OCI-LY3 (cell line): ENCODE measurements at regions not wholly inside any gene's neighbourhood (a gene's known extent, or its start where the extent isn't known, plus 50 kb on each side); places are given as distances from the start of the nearest gene placed in this dataset.

Source experiments
- EZH2phosphoT487 ChIP-seq: fragments of 200-600 bp; shearing (Covaris generic); IDR thresholded peaks from 2 replicates; pipeline ENCODE4 v1.6.1; 2018; ENCODE audit warnings: antibody characterized with exemption, mixed run types, low read depth
- TF ChIP-seq, protein P1 (sequence below): fragments of 200-600, 300-600 bp; sonication (generic); IDR thresholded peaks from 2 replicates; pipeline ENCODE4 v1.5.1; 2014; ENCODE audit warnings: antibody characterized with exemption, low read length, low read depth

DNA sequence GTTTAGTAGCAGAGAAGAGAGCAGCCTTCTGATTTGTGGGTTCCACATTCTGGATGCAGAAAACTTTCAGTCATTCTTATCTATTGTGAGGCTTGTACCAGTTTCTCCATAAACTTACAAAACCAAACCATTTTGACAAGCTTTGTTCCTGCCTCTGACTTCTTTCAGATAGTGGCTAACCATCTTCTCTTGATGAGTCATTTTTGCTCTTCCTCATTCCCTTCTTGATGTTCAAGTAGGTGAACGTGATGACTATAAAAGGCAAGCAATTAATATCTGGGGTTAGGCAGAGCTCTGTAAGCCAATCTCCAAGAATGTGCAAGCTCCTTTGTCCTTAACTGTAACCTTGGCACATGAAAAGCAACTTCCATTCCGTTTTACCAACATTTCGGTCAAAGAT, 2083.1 kb upstream of the PIK3C3 start:
- TF ChIP-seq, protein P1, sequence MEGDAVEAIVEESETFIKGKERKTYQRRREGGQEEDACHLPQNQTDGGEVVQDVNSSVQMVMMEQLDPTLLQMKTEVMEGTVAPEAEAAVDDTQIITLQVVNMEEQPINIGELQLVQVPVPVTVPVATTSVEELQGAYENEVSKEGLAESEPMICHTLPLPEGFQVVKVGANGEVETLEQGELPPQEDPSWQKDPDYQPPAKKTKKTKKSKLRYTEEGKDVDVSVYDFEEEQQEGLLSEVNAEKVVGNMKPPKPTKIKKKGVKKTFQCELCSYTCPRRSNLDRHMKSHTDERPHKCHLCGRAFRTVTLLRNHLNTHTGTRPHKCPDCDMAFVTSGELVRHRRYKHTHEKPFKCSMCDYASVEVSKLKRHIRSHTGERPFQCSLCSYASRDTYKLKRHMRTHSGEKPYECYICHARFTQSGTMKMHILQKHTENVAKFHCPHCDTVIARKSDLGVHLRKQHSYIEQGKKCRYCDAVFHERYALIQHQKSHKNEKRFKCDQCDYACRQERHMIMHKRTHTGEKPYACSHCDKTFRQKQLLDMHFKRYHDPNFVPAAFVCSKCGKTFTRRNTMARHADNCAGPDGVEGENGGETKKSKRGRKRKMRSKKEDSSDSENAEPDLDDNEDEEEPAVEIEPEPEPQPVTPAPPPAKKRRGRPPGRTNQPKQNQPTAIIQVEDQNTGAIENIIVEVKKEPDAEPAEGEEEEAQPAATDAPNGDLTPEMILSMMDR: no peak
- TF ChIP-seq EZH2phosphoT487: no peak
